ENCODE measurements at regions not wholly inside any gene's neighbourhood (a gene's known extent, or its start where the extent isn't known, plus 50 kb on each side); places are given as distances from the start of the nearest gene placed in this dataset.

GRCh38 chr20:50455656-50456451 lies 54.3 kb upstream of the PTPN1 start:
- Mint-ChIP-seq H3K27ac (peak overlapping the region in 1 of 2 donors; percentile 75), H3K4me3 (no peak overlapping the region), H3K4me1 (peaks cover 34% of the 10 kb centered on the region), H3K27me3 (peaks cover 58% of the 10 kb centered on the region), H3K9me3 (no peaks in the 10 kb centered on the region)
- ATAC-seq = no peak
- DNase-seq = no peak

GRCh38 chr20:50456452-50457324 lies 53.5 kb upstream of the PTPN1 start:
- DNase-seq = peak in 1 of 2 donors; percentile 32
- H3K4me3 Mint-ChIP-seq = no peak overlapping the region
- H3K4me1 Mint-ChIP-seq = peaks cover 28% of the 10 kb centered on the region
- no peak overlapping the region for H3K27ac Mint-ChIP-seq
- H3K27me3 Mint-ChIP-seq = peaks cover 50% of the 10 kb centered on the region
- peak; percentile 38 for ATAC-seq
- H3K9me3 Mint-ChIP-seq = no peaks in the 10 kb centered on the region

GRCh38 chr20:50459124-50459918 lies 50.9 kb upstream of the PTPN1 start:
- no peaks in the 10 kb centered on the region for H3K9me3 Mint-ChIP-seq
- H3K27me3 Mint-ChIP-seq = peaks cover 26% of the 10 kb centered on the region
- no peak for DNase-seq
- H3K4me1 Mint-ChIP-seq = peaks cover 29% of the 10 kb centered on the region
- H3K4me3 Mint-ChIP-seq = no peak overlapping the region
- no peak overlapping the region for H3K27ac Mint-ChIP-seq
- ATAC-seq = no peak

- peak; percentile 35 for ATAC-seq
- Mint-ChIP-seq H3K4me1 (peaks cover 32% of the 10 kb centered on the region), H3K9me3 (no peaks in the 10 kb centered on the region), H3K27me3 (peaks cover 26% of the 10 kb centered on the region), H3K27ac (no peak overlapping the region), H3K4me3 (no peak overlapping the region)
- DNase-seq = no peak
Observed at GRCh38 chr20:50460115-50460607, 50.0 kb upstream of the PTPN1 start.

All from stimulated activated naive CD8-positive, alpha-beta T cell treated with anti-CD3 and anti-CD28 coated beads, Interleukin-15, amount 100 ng/mL, for 72 hours (primary cell).